Peyer's patch (tissue), 4 donors: ENCODE measurements at regions not wholly inside any gene's neighbourhood (a gene's known extent, or its start where the extent isn't known, plus 50 kb on each side); places are given as distances from the start of the nearest gene placed in this dataset.
"Not testable (repeated sequence)": the region's sequence is repeated elsewhere in the genome, so short reads cannot be mapped to it uniquely, and the experiment has no call there.

Experiments used
- DNase-seq, 3 donors: peaks; one replicate each; pipeline ENCODE4 v3.0.0-alpha.2; 2017 to 2019
- H3K27ac ChIP-seq, 4 donors: fragments of 200-600 bp; sonication (generic); one replicate each; pipeline ENCODE4 v1.5.1; 2016 to 2019
- H3K27me3 ChIP-seq, 2 donors: fragments of 200-600 bp; sonication (generic); one replicate each; pipeline ENCODE4 v1.5.1; 2019
- H3K36me3 ChIP-seq, 3 donors: fragments of 200-600 bp; sonication (generic); one replicate each; pipeline ENCODE4 v1.5.1; 2016 to 2019
- H3K4me1 ChIP-seq, 4 donors: fragments of 200-600 bp; sonication (generic); one replicate each; pipeline ENCODE4 v1.5.1; 2016 to 2019
- H3K4me3 ChIP-seq, 4 donors: fragments of 200-600 bp; sonication (generic); 1 replicate in 3 of 4; 2 replicates in 1 of 4; pipeline ENCODE4 v1.5.1; 2016 to 2019; ENCODE audit warnings: mild to moderate bottlenecking in 1 of 4
- H3K9me3 ChIP-seq, 4 donors: fragments of 200-600 bp; sonication (generic); one replicate each; pipeline ENCODE4 v1.5.1; 2016 to 2019; ENCODE audit warnings: mild to moderate bottlenecking in 1 of 4
- POLR2A ChIP-seq, 2 donors: fragments of 450-650 bp; IDR thresholded peaks; one replicate each; pipeline ENCODE4 v1.5.1; 2017; ENCODE audit warnings: antibody characterized with exemption in 2 of 2, mild to moderate bottlenecking in 2 of 2, moderate library complexity in 2 of 2
- TF ChIP-seq, protein P1 (sequence below), 6 experiments: fragments of 450-650 bp in 4 of 6; fragments of 200-600 bp in 2 of 6; sonication (generic) in 1 of 6; IDR thresholded peaks; one replicate each; pipeline ENCODE4 v1.5.1; 2017 to 2019; ENCODE audit warnings: antibody characterized with exemption in 6 of 6, mild to moderate bottlenecking in 3 of 6, moderate library complexity in 1 of 6

GRCh38 chr22:34620832-34621231, 445.1 kb upstream of the ISX start:
- Histone ChIP-seq H3K4me1 (peaks cover 0 to 7% (median 0%) of the 10 kb centered on the region in 4 donors), H3K27ac (no peak overlapping the region), H3K36me3 (no peaks in the 10 kb centered on the region), H3K9me3 (no peaks in the 10 kb centered on the region), H3K4me3 (no peak overlapping the region), H3K27me3 (no peaks in the 10 kb centered on the region)
- TF ChIP-seq, protein P1, sequence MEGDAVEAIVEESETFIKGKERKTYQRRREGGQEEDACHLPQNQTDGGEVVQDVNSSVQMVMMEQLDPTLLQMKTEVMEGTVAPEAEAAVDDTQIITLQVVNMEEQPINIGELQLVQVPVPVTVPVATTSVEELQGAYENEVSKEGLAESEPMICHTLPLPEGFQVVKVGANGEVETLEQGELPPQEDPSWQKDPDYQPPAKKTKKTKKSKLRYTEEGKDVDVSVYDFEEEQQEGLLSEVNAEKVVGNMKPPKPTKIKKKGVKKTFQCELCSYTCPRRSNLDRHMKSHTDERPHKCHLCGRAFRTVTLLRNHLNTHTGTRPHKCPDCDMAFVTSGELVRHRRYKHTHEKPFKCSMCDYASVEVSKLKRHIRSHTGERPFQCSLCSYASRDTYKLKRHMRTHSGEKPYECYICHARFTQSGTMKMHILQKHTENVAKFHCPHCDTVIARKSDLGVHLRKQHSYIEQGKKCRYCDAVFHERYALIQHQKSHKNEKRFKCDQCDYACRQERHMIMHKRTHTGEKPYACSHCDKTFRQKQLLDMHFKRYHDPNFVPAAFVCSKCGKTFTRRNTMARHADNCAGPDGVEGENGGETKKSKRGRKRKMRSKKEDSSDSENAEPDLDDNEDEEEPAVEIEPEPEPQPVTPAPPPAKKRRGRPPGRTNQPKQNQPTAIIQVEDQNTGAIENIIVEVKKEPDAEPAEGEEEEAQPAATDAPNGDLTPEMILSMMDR (IDR thresholded peaks at IDR 0.05), result no peak
- no peak for TF ChIP-seq POLR2A (IDR thresholded peaks at IDR 0.05)
- no peak for DNase-seq

DNA sequence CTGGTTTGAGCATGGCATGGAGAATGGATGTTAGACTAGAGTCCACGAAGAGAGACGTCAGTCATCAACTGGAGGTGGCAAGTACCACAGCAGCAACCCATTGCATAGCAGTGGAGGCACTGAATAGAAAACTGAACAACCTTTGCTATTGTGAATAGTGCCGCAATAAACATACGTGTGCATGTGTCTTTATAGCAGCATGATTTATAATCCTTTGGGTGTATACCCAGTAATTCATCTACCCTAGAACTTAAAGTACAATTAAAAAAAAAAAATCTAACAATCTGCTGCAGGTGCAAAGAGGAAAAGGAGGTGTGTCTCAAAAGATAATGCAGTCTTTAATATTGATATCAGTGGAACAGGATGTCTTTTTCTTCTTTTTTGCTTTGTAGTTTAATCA, 443.4 kb upstream of the ISX start:
- H3K4me3 ChIP-seq, result no peak overlapping the region
- no peaks in the 10 kb centered on the region for H3K36me3 ChIP-seq
- no peaks in the 10 kb centered on the region for H3K27me3 ChIP-seq
- peaks cover 0 to 7% (median 0%) of the 10 kb centered on the region in 4 donors for H3K4me1 ChIP-seq
- H3K9me3 ChIP-seq, result no peaks in the 10 kb centered on the region
- no peak for DNase-seq
- no peak overlapping the region for H3K27ac ChIP-seq
- TF ChIP-seq, protein P1 (IDR thresholded peaks at IDR 0.05), result no peak
- TF ChIP-seq POLR2A (IDR thresholded peaks at IDR 0.05), result no peak

DNA sequence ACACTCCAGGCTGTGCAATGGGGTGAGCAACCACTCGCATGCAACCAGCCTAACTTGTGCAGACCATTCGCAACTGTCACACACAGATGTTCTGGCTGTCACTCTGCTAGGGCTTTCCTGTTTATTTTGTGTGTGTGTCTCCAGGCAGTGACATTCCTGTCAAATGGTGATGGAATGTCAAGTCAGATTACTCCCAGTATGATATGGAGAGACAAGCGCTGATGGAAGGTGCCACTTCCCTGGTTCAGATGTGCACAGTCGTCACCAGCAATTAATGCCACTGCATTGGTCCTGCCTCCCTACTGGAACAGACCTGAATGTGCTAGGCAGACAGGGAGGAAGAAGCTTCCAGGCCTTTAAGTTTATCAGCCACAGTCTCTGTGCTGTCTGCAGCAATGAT, 442.4 kb upstream of the ISX start:
- no peak overlapping the region for H3K27ac ChIP-seq
- no peak overlapping the region for H3K4me3 ChIP-seq
- no peak for DNase-seq
- H3K36me3 ChIP-seq, result no peaks in the 10 kb centered on the region
- peaks cover 0 to 7% (median 0%) of the 10 kb centered on the region in 4 donors for H3K4me1 ChIP-seq
- H3K27me3 ChIP-seq, result no peaks in the 10 kb centered on the region
- no peaks in the 10 kb centered on the region for H3K9me3 ChIP-seq
- TF ChIP-seq, protein P1 (IDR thresholded peaks at IDR 0.05), result no peak
- TF ChIP-seq POLR2A (IDR thresholded peaks at IDR 0.05), result no peak

DNA sequence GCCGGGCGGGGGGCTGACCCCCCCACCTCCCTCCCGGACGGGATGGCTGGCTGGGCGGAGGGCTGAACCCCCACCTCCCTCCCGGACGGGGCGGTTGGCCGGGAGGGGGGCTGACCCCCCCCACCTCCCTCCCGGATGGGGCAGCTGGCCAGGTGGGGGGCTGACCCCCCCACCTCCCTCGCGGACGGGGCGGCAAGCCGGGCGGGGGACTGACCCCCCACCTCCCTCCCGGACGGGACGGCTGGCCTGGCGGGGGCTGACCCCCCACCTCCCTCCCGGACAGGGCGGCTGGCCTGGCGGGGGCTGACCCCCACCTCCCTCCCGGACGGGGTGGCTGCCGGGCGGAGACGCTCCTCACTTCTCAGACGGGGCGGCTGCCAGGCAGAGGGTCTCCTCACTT, 440.1 kb upstream of the ISX start:
- H3K27ac ChIP-seq, H3K27me3 ChIP-seq, H3K36me3 ChIP-seq, H3K9me3 ChIP-seq, H3K4me1 ChIP-seq, DNase-seq, H3K4me3 ChIP-seq: not testable (repeated sequence)

- no peak overlapping the region for H3K4me3 ChIP-seq
- no peaks in the 10 kb centered on the region for H3K27me3 ChIP-seq
- DNase-seq, result no peak
- TF ChIP-seq POLR2A (IDR thresholded peaks at IDR 0.05), result no peak
- TF ChIP-seq, protein P1 (IDR thresholded peaks at IDR 0.05), result no peak
- no peak overlapping the region for H3K27ac ChIP-seq
- no peaks in the 10 kb centered on the region for H3K9me3 ChIP-seq
- no peaks in the 10 kb centered on the region for H3K36me3 ChIP-seq
- H3K4me1 ChIP-seq, result no peaks in the 10 kb centered on the region
Observed at GRCh38 chr22:34638128-34638527, 427.8 kb upstream of the ISX start.

DNA sequence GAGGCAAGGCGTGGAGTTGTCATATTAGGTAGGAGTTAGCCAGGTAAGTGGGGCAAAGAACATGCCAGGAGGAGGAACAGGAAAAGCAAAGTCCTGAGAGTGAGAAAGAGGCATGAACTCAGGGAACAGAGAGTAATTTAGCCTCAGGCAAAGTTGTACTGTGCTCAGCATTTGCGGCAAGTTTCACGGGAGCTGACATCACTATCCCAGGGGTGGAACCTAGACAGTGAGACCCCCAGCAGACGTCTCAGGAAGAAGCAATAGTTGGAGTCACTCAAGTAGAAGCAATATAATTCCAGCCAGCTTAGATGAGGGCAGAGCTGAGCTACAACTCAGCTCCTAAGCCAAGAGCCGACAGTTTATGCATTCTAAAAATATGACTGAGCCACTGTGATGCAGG, 426.0 kb upstream of the ISX start:
- Histone ChIP-seq H3K36me3 (no peaks in the 10 kb centered on the region), H3K27ac (no peak overlapping the region), H3K4me1 (no peaks in the 10 kb centered on the region), H3K27me3 (no peaks in the 10 kb centered on the region), H3K9me3 (no peaks in the 10 kb centered on the region), H3K4me3 (no peak overlapping the region)
- TF ChIP-seq, protein P1 (IDR thresholded peaks at IDR 0.05), result no peak
- no peak for TF ChIP-seq POLR2A (IDR thresholded peaks at IDR 0.05)
- no peak for DNase-seq
